Keratinocyte (primary cell): ENCODE measurements at regions not wholly inside any gene's neighbourhood (a gene's known extent, or its start where the extent isn't known, plus 50 kb on each side); places are given as distances from the start of the nearest gene placed in this dataset.

ENCODE experiments used
- CTCF ChIP-seq, 3 experiments: IDR thresholded peaks in 1 of 3; conservative IDR thresholded peaks in 1 of 3; optimal IDR thresholded peaks in 1 of 3; 2 replicates in 2 of 3; 3 replicates in 1 of 3; pipeline versions ENCODE3 to v1.5.1; 2011; ENCODE audit warnings: low read length in 3 of 3, mild to moderate bottlenecking in 3 of 3, moderate library complexity in 2 of 3, control low read depth in 1 of 3, inconsistent platforms in 1 of 3; ENCODE audit not compliant: insufficient read depth in 2 of 3; ENCODE audit errors: extremely low read depth in 1 of 3
- EZH2 ChIP-seq: IDR thresholded peaks from one replicate; pipeline ENCODE4 v1.6.1; 2012; ENCODE audit warnings: inconsistent platforms, mild to moderate bottlenecking, low read length, moderate library complexity

- TF ChIP-seq CTCF (optimal IDR thresholded peaks at IDR 0.05 in 1 of 3, IDR thresholded peaks at IDR 0.05 in 1 of 3, conservative IDR thresholded peaks at IDR 0.05 in 1 of 3; ENCODE audit: extremely low read depth in 1 of 3, insufficient read depth in 2 of 3, low read length in 3 of 3) (no peak), EZH2 (no peak)
These were observed 396.7 kb upstream of the MAGEC2 start for GRCh38 chrX:142601792-142602191.
